ENCODE measurements at regions not wholly inside any gene's neighbourhood (a gene's known extent, or its start where the extent isn't known, plus 50 kb on each side); places are given as distances from the start of the nearest gene placed in this dataset.

- Histone ChIP-seq H3K27me3 (replicated peaks) (no peaks in the 10 kb centered on the region), H3K27ac (no peak overlapping the region), H3K36me3 (replicated peaks) (no peaks in the 10 kb centered on the region), H3K4me3 (ENCODE audit: low read depth, low read length) (no peak overlapping the region)
- in situ Hi-C loops (cut with HindIII; ENCODE audit: low pct_ligation_motif_present, low sequenced_read_pairs) = no loop called here
- no peak for DNase-seq
- TF ChIP-seq, protein P1, sequence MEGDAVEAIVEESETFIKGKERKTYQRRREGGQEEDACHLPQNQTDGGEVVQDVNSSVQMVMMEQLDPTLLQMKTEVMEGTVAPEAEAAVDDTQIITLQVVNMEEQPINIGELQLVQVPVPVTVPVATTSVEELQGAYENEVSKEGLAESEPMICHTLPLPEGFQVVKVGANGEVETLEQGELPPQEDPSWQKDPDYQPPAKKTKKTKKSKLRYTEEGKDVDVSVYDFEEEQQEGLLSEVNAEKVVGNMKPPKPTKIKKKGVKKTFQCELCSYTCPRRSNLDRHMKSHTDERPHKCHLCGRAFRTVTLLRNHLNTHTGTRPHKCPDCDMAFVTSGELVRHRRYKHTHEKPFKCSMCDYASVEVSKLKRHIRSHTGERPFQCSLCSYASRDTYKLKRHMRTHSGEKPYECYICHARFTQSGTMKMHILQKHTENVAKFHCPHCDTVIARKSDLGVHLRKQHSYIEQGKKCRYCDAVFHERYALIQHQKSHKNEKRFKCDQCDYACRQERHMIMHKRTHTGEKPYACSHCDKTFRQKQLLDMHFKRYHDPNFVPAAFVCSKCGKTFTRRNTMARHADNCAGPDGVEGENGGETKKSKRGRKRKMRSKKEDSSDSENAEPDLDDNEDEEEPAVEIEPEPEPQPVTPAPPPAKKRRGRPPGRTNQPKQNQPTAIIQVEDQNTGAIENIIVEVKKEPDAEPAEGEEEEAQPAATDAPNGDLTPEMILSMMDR (IDR thresholded peaks at IDR 0.05; ENCODE audit: low read depth, low read length, missing control alignments) = no peak
Measured at GRCh38 chr2:117396161-117396560, 418.3 kb upstream of the DDX18 start.

DNA sequence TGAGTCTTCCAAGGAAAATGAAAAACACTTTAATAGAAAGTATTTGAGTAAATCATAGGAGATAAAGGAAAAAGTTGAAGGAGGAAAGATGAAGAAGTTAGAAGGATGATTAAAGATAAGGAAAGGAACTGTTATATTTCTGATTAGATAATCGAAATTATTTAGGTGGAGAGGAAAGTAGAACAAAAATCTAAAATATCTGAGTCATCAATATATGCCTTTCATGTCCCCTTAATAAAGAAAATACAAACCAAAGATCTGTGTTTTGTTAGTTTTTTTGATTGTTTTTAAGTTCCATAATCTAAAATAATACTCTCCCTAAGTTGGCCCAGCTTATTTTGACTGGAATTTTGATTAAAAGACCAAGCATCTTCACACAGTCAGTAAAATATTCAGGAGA is 412.9 kb upstream of the DDX18 start:
- in situ Hi-C loops (cut with HindIII; ENCODE audit: low pct_ligation_motif_present, low sequenced_read_pairs) = no loop called here
- TF ChIP-seq, protein P1 (IDR thresholded peaks at IDR 0.05; ENCODE audit: low read depth, low read length, missing control alignments) = no peak
- no peak for DNase-seq
- Histone ChIP-seq H3K27me3 (replicated peaks) (no peaks in the 10 kb centered on the region), H3K4me3 (ENCODE audit: low read depth, low read length) (no peak overlapping the region), H3K36me3 (replicated peaks) (no peaks in the 10 kb centered on the region), H3K27ac (no peak overlapping the region)

DNA sequence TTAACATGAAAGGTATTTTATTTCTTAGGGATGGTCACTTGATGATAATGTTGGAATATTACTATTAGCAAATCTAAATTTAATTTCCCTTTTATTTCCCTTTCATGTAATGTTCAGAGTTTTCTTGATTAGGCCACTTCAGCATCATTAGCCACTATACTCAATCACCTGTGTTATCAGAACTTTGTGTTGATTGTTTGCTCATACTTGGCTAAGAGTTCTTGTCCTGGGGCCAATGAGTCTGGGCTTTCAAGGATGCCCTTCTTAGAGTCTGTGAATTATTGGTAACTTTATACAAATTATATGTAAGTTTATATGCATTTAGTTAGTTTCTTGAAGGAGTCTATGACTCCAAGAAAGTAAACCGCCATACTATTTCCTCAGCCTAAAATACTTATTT is 408.0 kb upstream of the DDX18 start:
- TF ChIP-seq, protein P1 (IDR thresholded peaks at IDR 0.05; ENCODE audit: low read depth, low read length, missing control alignments) = no peak
- in situ Hi-C loops (cut with HindIII; ENCODE audit: low pct_ligation_motif_present, low sequenced_read_pairs) = no loop called here
- no peak for DNase-seq
- Histone ChIP-seq H3K36me3 (replicated peaks) (no peaks in the 10 kb centered on the region), H3K4me3 (ENCODE audit: low read depth, low read length) (no peak overlapping the region), H3K27ac (no peak overlapping the region), H3K27me3 (replicated peaks) (no peaks in the 10 kb centered on the region)

DNA sequence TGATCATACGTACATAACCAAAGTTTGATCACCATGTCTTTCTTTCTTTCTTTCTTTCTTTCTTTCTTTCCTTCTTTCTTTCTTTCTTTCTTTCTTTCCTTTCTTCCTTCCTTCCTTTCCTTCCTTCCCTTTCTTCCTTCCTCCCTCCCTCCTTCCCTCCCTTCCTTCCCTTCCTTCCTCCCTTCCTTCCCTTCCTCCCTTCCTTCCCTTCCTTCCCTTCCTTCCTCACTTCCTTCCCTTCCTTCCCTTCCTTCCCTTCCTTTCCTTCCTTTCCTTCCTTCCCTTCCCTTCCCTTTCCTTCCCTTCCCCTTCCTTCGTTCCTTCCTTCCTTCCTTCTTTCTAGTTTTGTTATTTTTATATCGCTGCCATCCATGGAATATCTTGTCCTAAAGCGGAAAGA is 406.7 kb upstream of the DDX18 start:
- DNase-seq = no peak
- no peaks in the 10 kb centered on the region for H3K36me3 ChIP-seq (replicated peaks)
- TF ChIP-seq, protein P1 (IDR thresholded peaks at IDR 0.05; ENCODE audit: low read depth, low read length, missing control alignments) = no peak
- no peaks in the 10 kb centered on the region for H3K27me3 ChIP-seq (replicated peaks)
- no peak overlapping the region for H3K4me3 ChIP-seq (ENCODE audit: low read depth, low read length)
- in situ Hi-C loops (cut with HindIII; ENCODE audit: low pct_ligation_motif_present, low sequenced_read_pairs) = no loop called here
- no peak overlapping the region for H3K27ac ChIP-seq

DNA sequence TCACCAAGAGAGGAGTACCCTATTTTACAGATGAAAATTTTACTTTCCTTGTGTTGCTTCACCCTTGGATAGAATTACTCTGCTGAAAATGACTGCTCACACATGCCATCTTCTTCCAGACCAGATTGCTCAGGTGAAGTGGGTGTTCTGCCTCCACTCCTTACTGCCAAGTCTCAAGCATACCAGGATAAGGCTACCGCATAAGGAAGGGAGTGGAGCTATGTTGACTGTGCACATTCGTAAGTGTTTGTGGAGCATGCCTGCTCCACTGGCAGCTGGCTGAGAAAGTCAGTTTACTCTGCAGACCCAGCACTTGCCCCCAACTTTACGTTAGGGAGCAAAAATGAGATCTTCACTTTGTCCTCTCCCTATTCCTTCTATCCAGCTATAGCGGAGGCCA is 405.0 kb upstream of the DDX18 start:
- Histone ChIP-seq H3K4me3 (ENCODE audit: low read depth, low read length) (no peak overlapping the region), H3K36me3 (replicated peaks) (no peaks in the 10 kb centered on the region), H3K27ac (no peak overlapping the region), H3K27me3 (replicated peaks) (no peaks in the 10 kb centered on the region)
- in situ Hi-C loops (cut with HindIII; ENCODE audit: low pct_ligation_motif_present, low sequenced_read_pairs) = no loop called here
- TF ChIP-seq, protein P1 (IDR thresholded peaks at IDR 0.05; ENCODE audit: low read depth, low read length, missing control alignments) = no peak
- DNase-seq = no peak

DNA sequence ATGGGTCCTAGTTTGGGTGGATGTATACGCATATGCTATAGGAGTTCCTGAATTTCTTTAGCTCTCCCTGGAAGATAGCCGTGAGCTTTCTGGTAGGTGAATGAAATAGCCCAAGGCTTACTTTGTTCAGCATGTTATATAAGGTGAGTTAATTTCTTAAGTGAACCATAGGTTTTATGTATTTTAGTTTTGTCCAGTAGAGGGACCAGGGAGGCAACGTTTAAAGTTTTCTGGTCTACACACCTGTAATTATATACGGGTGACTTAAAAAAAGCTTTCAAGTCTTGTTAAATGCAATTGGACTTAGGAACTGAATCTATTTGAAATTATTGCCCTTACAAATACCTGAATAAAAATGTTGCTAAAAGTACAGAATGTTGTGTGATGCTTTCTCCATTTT is 402.5 kb upstream of the DDX18 start:
- Histone ChIP-seq H3K4me3 (ENCODE audit: low read depth, low read length) (no peak overlapping the region), H3K27me3 (replicated peaks) (no peaks in the 10 kb centered on the region), H3K27ac (no peak overlapping the region), H3K36me3 (replicated peaks) (no peaks in the 10 kb centered on the region)
- DNase-seq = no peak
- in situ Hi-C loops (cut with HindIII; ENCODE audit: low pct_ligation_motif_present, low sequenced_read_pairs) = no loop called here
- TF ChIP-seq, protein P1 (IDR thresholded peaks at IDR 0.05; ENCODE audit: low read depth, low read length, missing control alignments) = no peak

All from brain microvascular endothelial cell (primary cell).